HCEC 1CT (cell line): ENCODE measurements at regions not wholly inside any gene's neighbourhood (a gene's known extent, or its start where the extent isn't known, plus 50 kb on each side); places are given as distances from the start of the nearest gene placed in this dataset.

Source experiments
- DNase-seq: peaks from one replicate; pipeline ENCODE4 v3.0.0-alpha.2; 2017

- no peak for DNase-seq
These were observed 183.8 kb upstream of the MC4R start for GRCh38 chr18:60556326-60556725.

- DNase-seq = no peak
These were observed 187.5 kb upstream of the MC4R start for GRCh38 chr18:60560071-60560470.

- no peak for DNase-seq
These were observed 190.5 kb upstream of the MC4R start for GRCh38 chr18:60563082-60563481.

- peak; percentile 1 for DNase-seq
These were observed 195.6 kb upstream of the MC4R start for GRCh38 chr18:60568220-60568619.

GRCh38 chr18:60570172-60570571 lies 197.6 kb upstream of the MC4R start:
- no peak for DNase-seq

- no peak for DNase-seq
These were observed 204.9 kb upstream of the MC4R start for GRCh38 chr18:60577457-60577856.

- DNase-seq = no peak
These were observed 213.1 kb upstream of the MC4R start for GRCh38 chr18:60585670-60586069.

- DNase-seq = no peak
These were observed 220.7 kb upstream of the MC4R start for GRCh38 chr18:60593249-60593648.

- DNase-seq = no peak
These were observed 224.4 kb upstream of the MC4R start for GRCh38 chr18:60596928-60597327.

- DNase-seq = no peak
These were observed 226.7 kb upstream of the MC4R start for GRCh38 chr18:60599267-60599666.

GRCh38 chr18:60599995-60600394 lies 227.4 kb upstream of the MC4R start:
- DNase-seq = no peak

- DNase-seq = no peak
These were observed 228.7 kb upstream of the MC4R start for GRCh38 chr18:60601249-60601648.

- DNase-seq = no peak
These were observed 250.8 kb upstream of the MC4R start for GRCh38 chr18:60623331-60623730.

- no peak for DNase-seq
These were observed 251.6 kb upstream of the MC4R start for GRCh38 chr18:60624207-60624606.

- DNase-seq = no peak
These were observed 267.3 kb upstream of the MC4R start for GRCh38 chr18:60639836-60640235.

- DNase-seq = no peak
These were observed 270.4 kb upstream of the MC4R start for GRCh38 chr18:60643009-60643408.

GRCh38 chr18:60646725-60647124 lies 274.1 kb upstream of the MC4R start:
- no peak for DNase-seq

- no peak for DNase-seq
These were observed 276.5 kb upstream of the MC4R start for GRCh38 chr18:60649107-60649506.

GRCh38 chr18:60649842-60650536 lies 277.4 kb upstream of the MC4R start:
- DNase-seq = no peak

GRCh38 chr18:60654298-60654697 lies 281.7 kb upstream of the MC4R start:
- DNase-seq = no peak

- no peak for DNase-seq
These were observed 284.0 kb upstream of the MC4R start for GRCh38 chr18:60656553-60656952.

GRCh38 chr18:60662491-60662890 lies 289.9 kb upstream of the MC4R start:
- no peak for DNase-seq

GRCh38 chr18:60663060-60663989 lies 290.8 kb upstream of the MC4R start:
- DNase-seq = no peak

GRCh38 chr18:60664736-60665135 lies 292.2 kb upstream of the MC4R start:
- no peak for DNase-seq
